ENCODE measurements at regions not wholly inside any gene's neighbourhood (a gene's known extent, or its start where the extent isn't known, plus 50 kb on each side); places are given as distances from the start of the nearest gene placed in this dataset.

DNA sequence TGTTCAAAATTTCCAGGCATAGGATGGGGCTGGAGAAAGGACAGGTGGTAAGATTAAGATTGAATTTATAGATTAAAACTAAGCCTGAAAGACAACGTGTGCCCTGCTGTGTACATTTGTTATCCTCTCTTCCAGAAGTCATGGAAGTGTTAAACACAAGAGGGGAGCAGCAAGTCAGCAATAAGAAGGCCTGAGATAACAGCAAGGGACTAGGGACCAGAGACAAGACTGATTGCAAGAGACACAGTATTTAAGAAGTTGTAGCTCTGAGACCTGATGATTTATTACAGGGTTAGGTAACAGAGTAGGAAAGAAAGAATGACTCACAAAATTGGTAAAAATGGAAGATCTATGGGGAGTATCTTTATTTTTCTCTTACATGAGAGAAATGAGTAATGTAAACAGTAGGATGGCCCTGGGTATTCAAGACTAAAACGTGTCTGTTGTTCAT is 55.7 kb upstream of the COL1A2 start (continued):
- TF ChIP-seq, protein P1, sequence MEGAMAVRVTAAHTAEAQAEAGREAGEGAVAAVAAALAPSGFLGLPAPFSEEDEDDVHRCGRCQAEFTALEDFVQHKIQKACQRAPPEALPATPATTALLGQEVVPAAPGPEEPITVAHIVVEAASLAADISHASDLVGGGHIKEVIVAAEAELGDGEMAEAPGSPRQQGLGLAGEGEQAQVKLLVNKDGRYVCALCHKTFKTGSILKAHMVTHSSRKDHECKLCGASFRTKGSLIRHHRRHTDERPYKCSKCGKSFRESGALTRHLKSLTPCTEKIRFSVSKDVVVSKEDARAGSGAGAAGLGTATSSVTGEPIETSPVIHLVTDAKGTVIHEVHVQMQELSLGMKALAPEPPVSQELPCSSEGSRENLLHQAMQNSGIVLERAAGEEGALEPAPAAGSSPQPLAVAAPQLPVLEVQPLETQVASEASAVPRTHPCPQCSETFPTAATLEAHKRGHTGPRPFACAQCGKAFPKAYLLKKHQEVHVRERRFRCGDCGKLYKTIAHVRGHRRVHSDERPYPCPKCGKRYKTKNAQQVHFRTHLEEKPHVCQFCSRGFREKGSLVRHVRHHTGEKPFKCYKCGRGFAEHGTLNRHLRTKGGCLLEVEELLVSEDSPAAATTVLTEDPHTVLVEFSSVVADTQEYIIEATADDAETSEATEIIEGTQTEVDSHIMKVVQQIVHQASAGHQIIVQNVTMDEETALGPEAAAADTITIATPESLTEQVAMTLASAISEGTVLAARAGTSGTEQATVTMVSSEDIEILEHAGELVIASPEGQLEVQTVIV (CRISPR knock-in tag; IDR thresholded peaks at IDR 0.05; ENCODE audit: borderline replicate concordance): no peak
- TF ChIP-seq, protein P2, sequence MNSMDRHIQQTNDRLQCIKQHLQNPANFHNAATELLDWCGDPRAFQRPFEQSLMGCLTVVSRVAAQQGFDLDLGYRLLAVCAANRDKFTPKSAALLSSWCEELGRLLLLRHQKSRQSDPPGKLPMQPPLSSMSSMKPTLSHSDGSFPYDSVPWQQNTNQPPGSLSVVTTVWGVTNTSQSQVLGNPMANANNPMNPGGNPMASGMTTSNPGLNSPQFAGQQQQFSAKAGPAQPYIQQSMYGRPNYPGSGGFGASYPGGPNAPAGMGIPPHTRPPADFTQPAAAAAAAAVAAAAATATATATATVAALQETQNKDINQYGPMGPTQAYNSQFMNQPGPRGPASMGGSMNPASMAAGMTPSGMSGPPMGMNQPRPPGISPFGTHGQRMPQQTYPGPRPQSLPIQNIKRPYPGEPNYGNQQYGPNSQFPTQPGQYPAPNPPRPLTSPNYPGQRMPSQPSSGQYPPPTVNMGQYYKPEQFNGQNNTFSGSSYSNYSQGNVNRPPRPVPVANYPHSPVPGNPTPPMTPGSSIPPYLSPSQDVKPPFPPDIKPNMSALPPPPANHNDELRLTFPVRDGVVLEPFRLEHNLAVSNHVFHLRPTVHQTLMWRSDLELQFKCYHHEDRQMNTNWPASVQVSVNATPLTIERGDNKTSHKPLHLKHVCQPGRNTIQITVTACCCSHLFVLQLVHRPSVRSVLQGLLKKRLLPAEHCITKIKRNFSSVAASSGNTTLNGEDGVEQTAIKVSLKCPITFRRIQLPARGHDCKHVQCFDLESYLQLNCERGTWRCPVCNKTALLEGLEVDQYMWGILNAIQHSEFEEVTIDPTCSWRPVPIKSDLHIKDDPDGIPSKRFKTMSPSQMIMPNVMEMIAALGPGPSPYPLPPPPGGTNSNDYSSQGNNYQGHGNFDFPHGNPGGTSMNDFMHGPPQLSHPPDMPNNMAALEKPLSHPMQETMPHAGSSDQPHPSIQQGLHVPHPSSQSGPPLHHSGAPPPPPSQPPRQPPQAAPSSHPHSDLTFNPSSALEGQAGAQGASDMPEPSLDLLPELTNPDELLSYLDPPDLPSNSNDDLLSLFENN (IDR thresholded peaks at IDR 0.05; ENCODE audit: low read depth in 2 of 2, low read length in 2 of 2): no peak
- TF ChIP-seq PHB (CRISPR knock-in tag; IDR thresholded peaks at IDR 0.05) (no peak), NUFIP1 (IDR thresholded peaks at IDR 0.05; ENCODE audit: partially characterized antibody) (no peak), ZNF75A (CRISPR knock-in tag; IDR thresholded peaks at IDR 0.05) (no peak), PTRF (tag; IDR thresholded peaks at IDR 0.05) (no peak), ZNF316 (IDR thresholded peaks at IDR 0.05) (no peak), EGR1 (conservative IDR thresholded peaks at IDR 0.05) (no peak), KLF16 (IDR thresholded peaks at IDR 0.05) (peak; percentile 40; the same call in 1 of the 2 replicates), HMGN3 (IDR thresholded peaks at IDR 0.05; ENCODE audit: borderline replicate concordance, extremely low read depth, insufficient read length, low read depth, low read length) (no peak), SIN3A (IDR thresholded peaks at IDR 0.05; ENCODE audit: borderline replicate concordance in 2 of 2, control insufficient read depth in 1 of 2, low read depth in 2 of 2, low read length in 2 of 2) (no peak), WHSC1 (IDR thresholded peaks at IDR 0.05; ENCODE audit: low read length) (no peak), ZNF311 (CRISPR knock-in tag; IDR thresholded peaks at IDR 0.05) (no peak), ZNF212 (CRISPR knock-in tag; IDR thresholded peaks at IDR 0.05) (no peak), MTF1 (CRISPR knock-in tag; IDR thresholded peaks at IDR 0.05; ENCODE audit: borderline replicate concordance) (no peak), SRSF7 (optimal IDR thresholded peaks at IDR 0.05; ENCODE audit: low read depth, low read length) (no peak), TEAD2 (tag; IDR thresholded peaks at IDR 0.05) (no peak), BACH1 (tag; IDR thresholded peaks at IDR 0.05) (no peak), ZNF436 (CRISPR knock-in tag; IDR thresholded peaks at IDR 0.05) (no peak), SMC3 (conservative IDR thresholded peaks at IDR 0.05; ENCODE audit: insufficient read depth, low read depth, low read length) (no peak), ARHGAP35 (IDR thresholded peaks at IDR 0.05; ENCODE audit: partially characterized antibody) (no peak), GATAD2B (IDR thresholded peaks at IDR 0.05; ENCODE audit: borderline replicate concordance) (no peak)
- TF ChIP-seq, protein P3, sequence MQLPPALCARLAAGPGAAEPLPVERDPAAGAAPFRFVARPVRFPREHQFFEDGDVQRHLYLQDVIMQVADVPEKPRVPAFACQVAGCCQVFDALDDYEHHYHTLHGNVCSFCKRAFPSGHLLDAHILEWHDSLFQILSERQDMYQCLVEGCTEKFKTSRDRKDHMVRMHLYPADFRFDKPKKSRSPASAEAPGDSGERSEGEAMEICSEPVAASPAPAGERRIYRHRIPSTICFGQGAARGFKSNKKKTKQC (CRISPR knock-in tag; IDR thresholded peaks at IDR 0.05): no peak
